Neuronal stem cell (in vitro differentiated cells): ENCODE measurements at regions not wholly inside any gene's neighbourhood (a gene's known extent, or its start where the extent isn't known, plus 50 kb on each side); places are given as distances from the start of the nearest gene placed in this dataset.

ENCODE experiments used
- DNase-seq: peaks from one replicate; pipeline ENCODE4 v3.0.0-alpha.2; 2013; ENCODE audit warnings: low spot score
- H2AFZ ChIP-seq: one replicate; pipeline ENCODE4 v1.6.1; 2013; ENCODE audit warnings: mild to moderate bottlenecking, low read length, inconsistent platforms
- H2AK5ac ChIP-seq: 2 replicates; pipeline ENCODE4 v1.6.1; 2013; ENCODE audit warnings: low read depth, mild to moderate bottlenecking, inconsistent platforms, low read length, moderate library complexity, mixed read lengths
- H2BK120ac ChIP-seq: 2 replicates; pipeline ENCODE4 v1.6.1; 2013; ENCODE audit warnings: low read depth, mild to moderate bottlenecking, inconsistent platforms, low read length, moderate library complexity, mixed read lengths
- H2BK12ac ChIP-seq: one replicate; pipeline ENCODE4 v1.6.1; 2013; ENCODE audit warnings: low read length, inconsistent platforms
- H2BK15ac ChIP-seq: 2 replicates; pipeline ENCODE4 v1.6.1; 2013; ENCODE audit warnings: mild to moderate bottlenecking, low read length, inconsistent platforms, mixed read lengths
- H2BK5ac ChIP-seq: one replicate; pipeline ENCODE4 v1.6.1; 2013; ENCODE audit warnings: inconsistent platforms, mild to moderate bottlenecking, low read length, moderate library complexity
- H3K14ac ChIP-seq: one replicate; pipeline ENCODE4 v1.6.1; 2013; ENCODE audit warnings: low read length, inconsistent platforms
- H3K18ac ChIP-seq: 2 replicates; pipeline ENCODE4 v1.6.1; 2013; ENCODE audit warnings: low read length, inconsistent platforms
- H3K23ac ChIP-seq: 2 replicates; pipeline ENCODE4 v1.6.1; 2013; ENCODE audit warnings: low read depth, mild to moderate bottlenecking, mixed read lengths, low read length, inconsistent platforms; ENCODE audit not compliant: poor library complexity
- H3K27ac ChIP-seq: replicated peaks from 3 replicates; pipeline ENCODE4 v1.5.1; 2013; ENCODE audit warnings: low read length, inconsistent platforms
- H3K27me3 ChIP-seq, 3 experiments: 2 replicates each; pipeline ENCODE4 v1.6.1; 2013; ENCODE audit warnings: low read length in 3 of 3, mild to moderate bottlenecking in 2 of 3, inconsistent platforms in 1 of 3, low read depth in 1 of 3, mixed read lengths in 1 of 3, moderate library complexity in 1 of 3; ENCODE audit not compliant: control insufficient read depth in 3 of 3, insufficient read depth in 3 of 3
- H3K36me3 ChIP-seq, 2 donors: replicated peaks in 1 of 2; 2 replicates each; pipeline ENCODE4 v1.6.1; 2013; ENCODE audit warnings: low read length in 2 of 2; ENCODE audit not compliant: control insufficient read depth in 2 of 2, insufficient read depth in 2 of 2
- H3K4ac ChIP-seq: 2 replicates; pipeline ENCODE4 v1.6.1; 2013; ENCODE audit warnings: inconsistent platforms, mild to moderate bottlenecking, low read length, moderate library complexity
- H3K4me1 ChIP-seq, 2 donors: 1 replicate in 1 of 2; 2 replicates in 1 of 2; pipeline ENCODE4 v1.6.1; 2013; ENCODE audit warnings: low read length in 2 of 2, low read depth in 1 of 2; ENCODE audit not compliant: control insufficient read depth in 2 of 2, insufficient read depth in 1 of 2
- H3K4me2 ChIP-seq: one replicate; pipeline ENCODE4 v1.6.1; 2013; ENCODE audit warnings: mild to moderate bottlenecking, low read length, inconsistent platforms; ENCODE audit not compliant: insufficient read depth, poor library complexity, severe bottlenecking
- H3K4me3 ChIP-seq, 2 donors: 2 replicates each; pipeline ENCODE4 v1.5.1; 2013; ENCODE audit warnings: low read length in 2 of 2, mild to moderate bottlenecking in 2 of 2, inconsistent platforms in 1 of 2, moderate library complexity in 1 of 2
- H3K79me1 ChIP-seq: one replicate; pipeline ENCODE4 v1.6.1; 2013; ENCODE audit warnings: low read depth, mild to moderate bottlenecking, inconsistent platforms, low read length, moderate library complexity
- H3K9ac ChIP-seq: one replicate; pipeline ENCODE4 v1.6.1; 2013; ENCODE audit warnings: mild to moderate bottlenecking, low read depth, low read length, inconsistent platforms; ENCODE audit not compliant: poor library complexity
- H3K9me3 ChIP-seq, 2 donors: replicated peaks in 1 of 2; 2 replicates each; pipeline versions ENCODE3 to v1.6.1; 2013; ENCODE audit warnings: low read length in 2 of 2, mild to moderate bottlenecking in 2 of 2, inconsistent platforms in 1 of 2, low read depth in 1 of 2, mixed read lengths in 1 of 2, moderate library complexity in 1 of 2; ENCODE audit not compliant: control insufficient read depth in 2 of 2, insufficient read depth in 1 of 2
- H4K8ac ChIP-seq: one replicate; pipeline ENCODE4 v1.6.1; 2013; ENCODE audit warnings: low read depth, mild to moderate bottlenecking, inconsistent platforms, low read length, moderate library complexity
- H4K91ac ChIP-seq: one replicate; pipeline ENCODE4 v1.6.1; 2013; ENCODE audit warnings: low read length, low read depth, mild to moderate bottlenecking, inconsistent platforms; ENCODE audit not compliant: poor library complexity
- WGBS, 2 donors: extraction: QIAGEN DNeasy Blood & Tissue Kit; methylation state at CpG; one replicate each; pipeline ENCODE4 v1.1.7; 2013; ENCODE audit warnings: missing lambda C conversion rate in 2 of 2, mixed read lengths in 1 of 2; ENCODE audit not compliant: insufficient read length in 2 of 2, insufficient replicate concordance in 1 of 2; ENCODE audit errors: extremely low coverage in 2 of 2; 5-methylcytosine and 5-hydroxymethylcytosine counted together

GRCh38 chr6:144757730-144758129, 472.6 kb downstream of the UTRN start:
- no peaks in the 10 kb centered on the region for H3K4me1 ChIP-seq
- H2BK5ac ChIP-seq, result no peak overlapping the region
- H3K79me1 ChIP-seq, result no peaks in the 10 kb centered on the region
- no peak overlapping the region for H2BK12ac ChIP-seq
- no peak for DNase-seq
- H4K8ac ChIP-seq, result no peak overlapping the region
- WGBS, 2 donors, result no CpG with 5 or more reads among the region's 3 CpGs
- no peak overlapping the region for H3K4me3 ChIP-seq
- H2BK15ac ChIP-seq, result no peak overlapping the region
- H3K27ac ChIP-seq, result no peak overlapping the region
- H3K27me3 ChIP-seq, result no peaks in the 10 kb centered on the region
- no peak overlapping the region for H2BK120ac ChIP-seq
- no peak overlapping the region for H2AK5ac ChIP-seq
- no peak overlapping the region for H3K23ac ChIP-seq
- H3K9me3 ChIP-seq, result no peaks in the 10 kb centered on the region
- H3K36me3 ChIP-seq, result peaks cover 0 to 19% of the 10 kb centered on the region in 2 donors
- H3K14ac ChIP-seq, result no peak overlapping the region
- H3K4me2 ChIP-seq, result no peak overlapping the region
- no peak overlapping the region for H3K18ac ChIP-seq
- H3K9ac ChIP-seq, result no peak overlapping the region
- no peak overlapping the region for H2AFZ ChIP-seq
- H3K4ac ChIP-seq, result no peak overlapping the region
- H4K91ac ChIP-seq, result no peak overlapping the region

- H2BK5ac ChIP-seq, result no peak overlapping the region
- no peak overlapping the region for H3K4me3 ChIP-seq
- H2AFZ ChIP-seq, result no peak overlapping the region
- H4K8ac ChIP-seq, result no peak overlapping the region
- no peaks in the 10 kb centered on the region for H3K4me1 ChIP-seq
- no peaks in the 10 kb centered on the region for H3K9me3 ChIP-seq
- WGBS, 2 donors, result no CpG with 5 or more reads among the region's 3 CpGs
- H3K79me1 ChIP-seq, result no peaks in the 10 kb centered on the region
- H3K18ac ChIP-seq, result no peak overlapping the region
- no peak for DNase-seq
- H3K14ac ChIP-seq, result no peak overlapping the region
- no peak overlapping the region for H3K27ac ChIP-seq
- H2BK15ac ChIP-seq, result no peak overlapping the region
- no peak overlapping the region for H2BK120ac ChIP-seq
- H2BK12ac ChIP-seq, result no peak overlapping the region
- peaks cover 0 to 13% of the 10 kb centered on the region in 2 donors for H3K36me3 ChIP-seq
- H2AK5ac ChIP-seq, result no peak overlapping the region
- no peak overlapping the region for H3K9ac ChIP-seq
- no peak overlapping the region for H3K23ac ChIP-seq
- no peak overlapping the region for H3K4me2 ChIP-seq
- H3K4ac ChIP-seq, result no peak overlapping the region
- H4K91ac ChIP-seq, result no peak overlapping the region
- H3K27me3 ChIP-seq, result no peaks in the 10 kb centered on the region
Measured at GRCh38 chr6:144758602-144759001, 473.5 kb downstream of the UTRN start.

- Histone ChIP-seq H3K23ac (no peak overlapping the region), H2AK5ac (no peak overlapping the region), H3K18ac (no peak overlapping the region), H2BK5ac (no peak overlapping the region), H3K4me2 (no peak overlapping the region), H2AFZ (no peak overlapping the region), H3K4ac (no peak overlapping the region), H2BK12ac (no peak overlapping the region), H4K91ac (no peak overlapping the region), H2BK120ac (no peak overlapping the region), H3K4me1 (no peaks in the 10 kb centered on the region), H3K79me1 (no peaks in the 10 kb centered on the region), H3K4me3 (no peak overlapping the region), H3K9me3 (no peaks in the 10 kb centered on the region), H2BK15ac (no peak overlapping the region), H4K8ac (no peak overlapping the region), H3K9ac (no peak overlapping the region), H3K27ac (no peak overlapping the region), H3K14ac (no peak overlapping the region), H3K27me3 (no peaks in the 10 kb centered on the region), H3K36me3 (no peaks in the 10 kb centered on the region)
- WGBS, 2 donors, result no CpG with 5 or more reads among the region's 3 CpGs
- DNase-seq, result no peak
Measured at GRCh38 chr6:144762469-144762868, 477.3 kb downstream of the UTRN start.

- H2AFZ ChIP-seq, result no peak overlapping the region
- H2BK15ac ChIP-seq, result no peak overlapping the region
- no peak overlapping the region for H3K27ac ChIP-seq
- no peak overlapping the region for H3K4me2 ChIP-seq
- H3K9me3 ChIP-seq, result peaks cover 0 to 2% of the 10 kb centered on the region in 2 donors
- H2BK120ac ChIP-seq, result no peak overlapping the region
- H4K8ac ChIP-seq, result no peak overlapping the region
- H3K36me3 ChIP-seq, result no peaks in the 10 kb centered on the region
- no peak overlapping the region for H3K14ac ChIP-seq
- no peak overlapping the region for H3K9ac ChIP-seq
- H3K4me1 ChIP-seq, result peaks cover 0 to 7% of the 10 kb centered on the region in 2 donors
- H3K79me1 ChIP-seq, result no peaks in the 10 kb centered on the region
- H3K27me3 ChIP-seq, result no peaks in the 10 kb centered on the region
- no peak for DNase-seq
- no peak overlapping the region for H4K91ac ChIP-seq
- WGBS, 2 donors, result 100% methylated on average over 1 of the region's 1 CpG; no CpG with 5 or more reads in 1 of the 2 donors
- no peak overlapping the region for H2BK5ac ChIP-seq
- H3K18ac ChIP-seq, result no peak overlapping the region
- no peak overlapping the region for H3K4me3 ChIP-seq
- no peak overlapping the region for H2BK12ac ChIP-seq
- H3K4ac ChIP-seq, result no peak overlapping the region
- no peak overlapping the region for H3K23ac ChIP-seq
- no peak overlapping the region for H2AK5ac ChIP-seq
Measured at GRCh38 chr6:144767051-144767450, 481.9 kb downstream of the UTRN start.
